ENCODE measurements at regions not wholly inside any gene's neighbourhood (a gene's known extent, or its start where the extent isn't known, plus 50 kb on each side); places are given as distances from the start of the nearest gene placed in this dataset.

- WGBS, 2 experiments (ENCODE audit: insufficient coverage in 1 of 2, insufficient read length in 1 of 2) = no CpG with 5 or more reads among the region's 1 CpG
- H3K9me3 ChIP-seq (ENCODE audit: control insufficient read depth, low read length) = no peaks in the 10 kb centered on the region
These were observed 54.8 kb upstream of the DDX53 start for GRCh38 chrX:22944945-22945344.

More at GRCh38 chrX:22944945-22945344, 54.8 kb upstream of the DDX53 start:
- Histone ChIP-seq H3K36me3 (ENCODE audit: control insufficient read depth, insufficient read depth, low read length) (no peaks in the 10 kb centered on the region), H3K4me1 (ENCODE audit: control insufficient read depth, insufficient read depth, low read length) (no peaks in the 10 kb centered on the region), H3K27me3 (ENCODE audit: control insufficient read depth, insufficient read depth, low read length, poor library complexity, severe bottlenecking) (no peaks in the 10 kb centered on the region), H3K4me3 (ENCODE audit: low read length) (no peak overlapping the region), H3K9ac (ENCODE audit: extremely low read depth, low read length, poor library complexity, severe bottlenecking) (no peak overlapping the region), H3K27ac (ENCODE audit: low read depth, low read length) (no peak overlapping the region)
- H3K9me3 Mint-ChIP-seq = no peaks in the 10 kb centered on the region
- no peak overlapping the region for H3K4me3 Mint-ChIP-seq
- no peak for DNase-seq
- no peaks in the 10 kb centered on the region for H3K27me3 Mint-ChIP-seq (ENCODE audit: insufficient read depth)
- H3K27ac Mint-ChIP-seq = no peak overlapping the region
- H3K36me3 Mint-ChIP-seq (ENCODE audit: low read depth) = no peaks in the 10 kb centered on the region
- TF ChIP-seq CTCF (conservative IDR thresholded peaks at IDR 0.05) = no peak
- no peaks in the 10 kb centered on the region for H3K4me1 Mint-ChIP-seq
